Neural progenitor cell (in vitro differentiated cells): ENCODE measurements at regions not wholly inside any gene's neighbourhood (a gene's known extent, or its start where the extent isn't known, plus 50 kb on each side); places are given as distances from the start of the nearest gene placed in this dataset.
"Not testable (repeated sequence)": the region's sequence is repeated elsewhere in the genome, so short reads cannot be mapped to it uniquely, and the experiment has no call there.

Experiments
- DNase-seq: peaks from one replicate; pipeline ENCODE4 v3.0.0-alpha.2; 2016; ENCODE audit warnings: low spot score
- H2AFZ ChIP-seq: fragments of 200-600 bp; sonication (generic); replicated peaks from 2 replicates; pipeline ENCODE4 v1.6.1; 2016; ENCODE audit warnings: antibody characterized with exemption
- H3F3A ChIP-seq: fragments of 200-600 bp; sonication (generic); 2 replicates; pipeline ENCODE4 v1.6.1; 2016; ENCODE audit warnings: antibody characterized with exemption, low read depth
- H3K27ac ChIP-seq: fragments of 200-600 bp; sonication (generic); 2 replicates; pipeline ENCODE4 v1.5.1; 2016; ENCODE audit warnings: mild to moderate bottlenecking
- H3K27me3 ChIP-seq: fragments of 200-600 bp; sonication (generic); 2 replicates; pipeline ENCODE4 v1.6.1; 2016; ENCODE audit warnings: mild to moderate bottlenecking, moderate library complexity
- H3K36me3 ChIP-seq: fragments of 200-600 bp; sonication (generic); 2 replicates; pipeline ENCODE4 v1.5.1; 2016
- H3K4me1 ChIP-seq: fragments of 200-600 bp; sonication (generic); 2 replicates; pipeline ENCODE4 v1.6.1; 2016; ENCODE audit warnings: mixed run types
- H3K4me2 ChIP-seq: fragments of 200-600 bp; sonication (generic); 2 replicates; pipeline ENCODE4 v1.6.1; 2016
- H3K4me3 ChIP-seq: fragments of 200-600 bp; sonication (generic); 2 replicates; pipeline ENCODE4 v1.5.1; 2016
- H3K79me2 ChIP-seq: fragments of 200-600 bp; sonication (generic); 2 replicates; pipeline ENCODE4 v1.6.1; 2016; ENCODE audit warnings: low read depth
- H3K9ac ChIP-seq: fragments of 200-600 bp; sonication (generic); 2 replicates; pipeline ENCODE4 v1.6.1; 2016
- H3K9me3 ChIP-seq: fragments of 200-600 bp; sonication (generic); 2 replicates; pipeline ENCODE4 v1.5.1; 2016; ENCODE audit warnings: low read depth
- H4K20me1 ChIP-seq: fragments of 200-600 bp; sonication (generic); 2 replicates; pipeline ENCODE4 v1.6.1; 2016; ENCODE audit warnings: low read depth
- H3K27ac Mint-ChIP-seq: 3 replicates; pipeline ENCODE4 v1.8.0; 2021; ENCODE audit warnings: mixed read lengths
- H3K27me3 Mint-ChIP-seq: 2 replicates; pipeline ENCODE4 v1.8.0; 2022; ENCODE audit warnings: low read depth, mild to moderate bottlenecking, inconsistent platforms, moderate library complexity, mixed read lengths; ENCODE audit not compliant: insufficient read depth
- H3K36me3 Mint-ChIP-seq: 3 replicates; pipeline ENCODE4 v1.8.0; 2021; ENCODE audit warnings: mixed read lengths
- H3K4me1 Mint-ChIP-seq: 3 replicates; pipeline ENCODE4 v1.8.0; 2021; ENCODE audit warnings: mixed read lengths
- H3K4me3 Mint-ChIP-seq: 3 replicates; pipeline ENCODE4 v1.8.0; 2021; ENCODE audit warnings: mild to moderate bottlenecking, moderate library complexity, mixed read lengths
- H3K9me3 Mint-ChIP-seq: 3 replicates; pipeline ENCODE4 v1.8.0; 2020; ENCODE audit warnings: mixed read lengths
- EZH2 ChIP-seq: fragments of 200-600 bp; sonication (generic); IDR thresholded peaks from 2 replicates; pipeline ENCODE4 v1.6.1; 2017; ENCODE audit warnings: antibody characterized with exemption, mild to moderate bottlenecking, moderate library complexity
- EZH2phosphoT487 ChIP-seq: fragments of 200-600 bp; sonication (generic); IDR thresholded peaks from 2 replicates; pipeline ENCODE4 v1.6.1; 2017; ENCODE audit warnings: antibody characterized with exemption
- TF ChIP-seq, protein P1 (sequence below): fragments of 200-600 bp; sonication (generic); IDR thresholded peaks from 2 replicates; pipeline ENCODE4 v1.5.1; 2017; ENCODE audit warnings: antibody characterized with exemption, mild to moderate bottlenecking

DNA sequence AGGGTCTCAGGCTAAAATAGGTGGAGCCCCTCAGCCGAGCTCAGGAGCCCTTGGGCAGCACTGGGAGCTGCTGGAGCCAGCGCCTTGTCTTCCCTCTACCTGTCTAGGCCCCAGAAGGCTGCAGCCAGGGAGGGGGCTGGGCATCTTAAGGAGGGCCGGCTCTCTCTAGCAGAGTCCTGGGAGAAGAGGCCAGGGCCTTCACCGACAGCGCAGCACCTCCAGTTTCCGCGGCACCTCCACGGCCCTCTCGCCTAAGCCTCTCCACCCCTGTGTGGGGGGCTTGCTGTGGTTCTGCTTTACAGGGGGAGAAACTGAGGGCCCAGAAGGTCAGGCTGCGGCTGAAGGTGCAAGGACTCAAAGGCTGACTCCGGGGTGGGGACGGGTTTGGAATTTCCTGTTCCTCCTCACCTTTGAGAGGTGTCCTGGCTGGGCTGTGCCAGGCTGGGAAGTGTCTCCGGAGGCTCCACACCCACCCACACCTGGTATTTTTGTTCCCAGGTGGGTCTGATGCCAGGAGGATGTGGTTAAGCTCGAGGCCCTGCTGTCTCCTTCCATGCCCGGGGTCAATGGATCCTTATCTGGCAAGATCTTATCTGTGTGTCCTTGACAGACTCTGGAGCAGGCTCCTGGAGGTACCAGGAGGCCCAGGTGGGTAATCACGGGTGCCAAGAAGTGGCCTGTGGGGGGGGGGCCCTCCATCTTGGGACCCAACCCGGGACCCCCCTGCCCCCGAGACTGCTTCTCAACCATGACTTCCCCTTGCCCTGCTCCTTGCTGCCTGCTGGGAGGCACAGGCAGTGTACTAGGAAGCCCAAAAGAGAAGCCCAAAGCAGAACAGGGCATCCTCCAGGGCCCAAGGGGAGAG lies 95.3 kb upstream of the FGF3 start:
- TF ChIP-seq, protein P1, sequence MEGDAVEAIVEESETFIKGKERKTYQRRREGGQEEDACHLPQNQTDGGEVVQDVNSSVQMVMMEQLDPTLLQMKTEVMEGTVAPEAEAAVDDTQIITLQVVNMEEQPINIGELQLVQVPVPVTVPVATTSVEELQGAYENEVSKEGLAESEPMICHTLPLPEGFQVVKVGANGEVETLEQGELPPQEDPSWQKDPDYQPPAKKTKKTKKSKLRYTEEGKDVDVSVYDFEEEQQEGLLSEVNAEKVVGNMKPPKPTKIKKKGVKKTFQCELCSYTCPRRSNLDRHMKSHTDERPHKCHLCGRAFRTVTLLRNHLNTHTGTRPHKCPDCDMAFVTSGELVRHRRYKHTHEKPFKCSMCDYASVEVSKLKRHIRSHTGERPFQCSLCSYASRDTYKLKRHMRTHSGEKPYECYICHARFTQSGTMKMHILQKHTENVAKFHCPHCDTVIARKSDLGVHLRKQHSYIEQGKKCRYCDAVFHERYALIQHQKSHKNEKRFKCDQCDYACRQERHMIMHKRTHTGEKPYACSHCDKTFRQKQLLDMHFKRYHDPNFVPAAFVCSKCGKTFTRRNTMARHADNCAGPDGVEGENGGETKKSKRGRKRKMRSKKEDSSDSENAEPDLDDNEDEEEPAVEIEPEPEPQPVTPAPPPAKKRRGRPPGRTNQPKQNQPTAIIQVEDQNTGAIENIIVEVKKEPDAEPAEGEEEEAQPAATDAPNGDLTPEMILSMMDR, result no peak
- TF ChIP-seq EZH2phosphoT487 (no peak), EZH2 (no peak)
- H2AFZ ChIP-seq, result no peak overlapping the region
- no peak overlapping the region for H3K9ac ChIP-seq
- H3K4me1 Mint-ChIP-seq, result peaks cover 2% of the 10 kb centered on the region
- no peaks in the 10 kb centered on the region for H3K36me3 ChIP-seq
- H3K4me1 ChIP-seq, result peaks cover 3% of the 10 kb centered on the region
- DNase-seq, result no peak
- H3K4me3 ChIP-seq, result no peak overlapping the region
- H4K20me1 ChIP-seq, result no peaks in the 10 kb centered on the region
- no peaks in the 10 kb centered on the region for H3K79me2 ChIP-seq
- no peaks in the 10 kb centered on the region for H3K9me3 Mint-ChIP-seq
- no peak overlapping the region for H3K4me2 ChIP-seq
- H3F3A ChIP-seq, result no peaks in the 10 kb centered on the region
- H3K27ac ChIP-seq, result no peak overlapping the region
- H3K36me3 Mint-ChIP-seq, result no peaks in the 10 kb centered on the region
- H3K9me3 ChIP-seq, result no peaks in the 10 kb centered on the region
- H3K27ac Mint-ChIP-seq, result no peak overlapping the region
- H3K27me3 ChIP-seq, result peaks cover 39% of the 10 kb centered on the region
- no peak overlapping the region for H3K4me3 Mint-ChIP-seq
- peaks cover 26% of the 10 kb centered on the region for H3K27me3 Mint-ChIP-seq

DNA sequence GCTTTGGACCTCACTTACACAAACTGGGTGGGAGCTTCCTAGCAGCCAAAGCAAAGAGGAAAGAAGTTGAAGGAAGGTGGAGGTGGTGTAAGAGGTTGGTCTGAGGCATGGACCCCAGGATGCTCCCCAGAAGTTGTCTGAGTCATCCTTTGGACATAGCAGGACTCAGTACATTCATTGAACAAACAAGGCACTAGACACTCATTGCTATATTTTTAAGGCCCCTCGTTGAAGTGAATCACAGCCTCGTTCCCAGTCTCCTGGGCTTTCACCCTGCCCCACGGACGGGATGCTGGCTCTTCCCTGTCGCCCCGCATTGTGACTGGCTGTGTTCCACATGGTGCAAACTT lies 95.9 kb upstream of the FGF3 start:
- no peaks in the 10 kb centered on the region for H3K9me3 ChIP-seq
- Mint-ChIP-seq H3K4me3 (no peak overlapping the region), H3K4me1 (peaks cover 3% of the 10 kb centered on the region), H3K36me3 (no peaks in the 10 kb centered on the region), H3K9me3 (no peaks in the 10 kb centered on the region), H3K27ac (peak overlapping the region; percentile 74), H3K27me3 (peaks cover 29% of the 10 kb centered on the region)
- TF ChIP-seq, protein P1, result no peak
- TF ChIP-seq EZH2phosphoT487, result no peak
- no peak for TF ChIP-seq EZH2
- H3K27ac ChIP-seq, result no peak overlapping the region
- no peak overlapping the region for H3K4me3 ChIP-seq
- no peaks in the 10 kb centered on the region for H4K20me1 ChIP-seq
- H2AFZ ChIP-seq, result no peak overlapping the region
- H3K4me1 ChIP-seq, result peaks cover 3% of the 10 kb centered on the region
- H3K27me3 ChIP-seq, result peaks cover 39% of the 10 kb centered on the region
- H3K4me2 ChIP-seq, result no peak overlapping the region
- no peak for DNase-seq
- H3K36me3 ChIP-seq, result no peaks in the 10 kb centered on the region
- no peaks in the 10 kb centered on the region for H3F3A ChIP-seq
- no peak overlapping the region for H3K9ac ChIP-seq
- H3K79me2 ChIP-seq, result no peaks in the 10 kb centered on the region

DNA sequence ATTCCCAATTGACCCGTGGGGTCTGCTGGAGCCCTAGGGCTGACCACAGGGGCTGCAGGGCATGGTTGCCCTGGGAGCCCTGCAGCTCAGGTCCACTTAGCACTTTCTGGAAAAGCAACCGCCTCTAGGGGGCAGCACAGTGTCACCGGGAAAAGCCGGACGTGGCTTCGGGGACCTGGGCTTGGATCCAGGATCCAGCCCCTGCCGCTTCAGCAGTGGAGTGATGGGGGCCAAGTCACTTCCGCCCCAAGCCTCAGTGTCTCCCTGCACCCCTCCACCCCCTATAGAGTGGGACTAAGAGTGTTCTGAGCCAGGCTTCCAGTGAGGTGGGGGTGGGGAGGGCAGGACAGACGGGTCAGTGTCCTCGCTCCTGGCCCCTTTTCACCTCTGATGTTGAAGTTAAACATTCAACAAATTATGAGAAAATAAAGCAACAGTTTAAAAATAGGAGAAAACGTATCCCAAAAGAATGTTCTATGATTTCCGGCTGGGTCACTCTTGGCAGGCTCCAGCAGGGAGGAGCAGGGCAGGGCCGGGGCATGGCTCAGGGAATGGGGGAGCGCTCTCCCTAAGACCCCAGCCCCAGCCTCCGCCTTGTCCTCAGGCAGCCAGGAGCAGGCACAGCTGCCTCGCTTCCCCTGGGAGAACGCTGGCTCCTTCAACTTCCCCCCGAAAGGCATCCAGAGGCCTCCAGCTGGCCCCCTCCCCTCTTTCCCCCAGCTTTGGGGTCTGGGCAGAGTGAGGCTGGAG lies 96.5 kb upstream of the FGF3 start:
- H3K36me3 Mint-ChIP-seq, result no peaks in the 10 kb centered on the region
- Histone ChIP-seq H3K9ac (no peak overlapping the region), H2AFZ (no peak overlapping the region)

DNA sequence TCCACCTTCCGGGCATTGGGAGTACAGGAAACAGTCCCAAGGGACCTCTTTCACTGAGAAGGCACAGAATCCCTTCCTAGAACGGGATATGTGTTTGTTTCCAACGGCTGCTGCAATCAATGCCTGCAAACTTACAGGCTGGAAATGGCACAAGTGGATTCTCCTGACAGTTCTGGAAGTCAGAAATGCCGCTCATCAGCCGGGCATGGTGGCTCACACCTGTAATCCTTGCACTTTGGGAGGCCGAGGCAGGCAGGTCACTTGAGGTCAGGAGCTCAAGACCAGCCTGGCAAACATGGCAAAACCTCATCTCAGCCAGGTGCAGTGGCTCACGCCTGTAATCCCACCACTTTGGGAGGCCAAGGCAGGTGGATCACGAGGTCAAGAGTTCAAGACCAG lies 97.0 kb upstream of the FGF3 start:
- not testable (repeated sequence) for H3K36me3 ChIP-seq, H3K9me3 Mint-ChIP-seq, H3K4me2 ChIP-seq, H3K27ac Mint-ChIP-seq, H3K9ac ChIP-seq, H3K4me1 ChIP-seq, DNase-seq, H3K4me3 Mint-ChIP-seq, H4K20me1 ChIP-seq, H3K79me2 ChIP-seq, H3K27ac ChIP-seq, H3K4me3 ChIP-seq, H3K36me3 Mint-ChIP-seq, H3K9me3 ChIP-seq, H3K4me1 Mint-ChIP-seq, H3F3A ChIP-seq, H2AFZ ChIP-seq
- peaks cover 25% of the 10 kb centered on the region for H3K27me3 Mint-ChIP-seq
- peaks cover 39% of the 10 kb centered on the region for H3K27me3 ChIP-seq

More for the DNA sequence above, 96.5 kb upstream of the FGF3 start:
- Histone ChIP-seq H3K79me2 (no peaks in the 10 kb centered on the region), H3K27me3 (peaks cover 39% of the 10 kb centered on the region), H3F3A (no peaks in the 10 kb centered on the region), H3K4me1 (peaks cover 3% of the 10 kb centered on the region), H3K36me3 (no peaks in the 10 kb centered on the region), H3K4me3 (no peak overlapping the region), H3K27ac (no peak overlapping the region), H3K9me3 (no peaks in the 10 kb centered on the region), H4K20me1 (no peaks in the 10 kb centered on the region), H3K4me2 (no peak overlapping the region)
- Mint-ChIP-seq H3K4me1 (peaks cover 3% of the 10 kb centered on the region), H3K27ac (peak overlapping the region; percentile 74), H3K9me3 (no peaks in the 10 kb centered on the region), H3K27me3 (peaks cover 28% of the 10 kb centered on the region), H3K4me3 (no peak overlapping the region)
- TF ChIP-seq EZH2phosphoT487, result no peak
- TF ChIP-seq, protein P1, result peak; percentile 87
- TF ChIP-seq EZH2, result no peak
- peak; percentile 90 for DNase-seq
